ENCODE measurements at regions not wholly inside any gene's neighbourhood (a gene's known extent, or its start where the extent isn't known, plus 50 kb on each side); places are given as distances from the start of the nearest gene placed in this dataset.

DNA sequence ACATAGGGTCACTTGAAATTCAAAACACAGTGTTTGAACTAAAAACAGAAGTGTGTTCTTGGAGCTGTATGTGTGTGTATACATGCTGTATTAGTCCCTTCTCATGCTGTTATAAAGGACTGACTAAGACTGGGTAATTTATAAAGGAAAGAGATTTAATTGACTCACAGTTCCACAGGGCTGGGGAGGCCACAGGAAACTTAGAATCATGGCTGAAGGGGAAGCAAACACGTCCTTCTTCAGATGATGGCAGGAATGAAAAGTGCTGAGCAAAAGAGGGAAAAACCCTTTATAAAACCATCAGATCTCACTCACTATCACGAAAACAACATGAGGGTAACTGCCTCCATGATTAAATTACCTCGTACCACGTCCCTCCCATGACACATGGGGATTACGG is 224.1 kb downstream of the BCAT1 start:
- DNase-seq: no peak

DNA sequence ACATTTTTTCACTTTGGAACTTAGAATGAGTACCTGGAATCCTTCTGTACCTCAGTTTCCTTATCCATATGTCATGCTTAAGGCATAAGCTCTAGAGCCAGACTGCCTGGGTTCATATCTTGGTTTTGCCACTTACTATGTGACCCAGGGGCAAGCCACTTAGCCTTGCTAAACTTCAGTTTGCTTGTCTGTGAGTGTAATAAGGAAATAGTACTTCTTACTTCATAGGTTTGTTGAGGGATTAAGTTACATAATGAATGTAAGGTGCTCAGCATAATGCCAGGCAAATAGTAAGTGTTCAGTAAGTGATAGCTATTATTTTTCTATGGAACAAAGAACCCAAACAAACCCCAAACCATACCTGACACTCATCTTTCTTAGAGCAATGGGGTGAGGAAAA is 225.1 kb downstream of the BCAT1 start:
- DNase-seq: no peak

- DNase-seq: no peak
Measured at GRCh38 chr12:24721191-24721590, 227.7 kb downstream of the BCAT1 start.

DNA sequence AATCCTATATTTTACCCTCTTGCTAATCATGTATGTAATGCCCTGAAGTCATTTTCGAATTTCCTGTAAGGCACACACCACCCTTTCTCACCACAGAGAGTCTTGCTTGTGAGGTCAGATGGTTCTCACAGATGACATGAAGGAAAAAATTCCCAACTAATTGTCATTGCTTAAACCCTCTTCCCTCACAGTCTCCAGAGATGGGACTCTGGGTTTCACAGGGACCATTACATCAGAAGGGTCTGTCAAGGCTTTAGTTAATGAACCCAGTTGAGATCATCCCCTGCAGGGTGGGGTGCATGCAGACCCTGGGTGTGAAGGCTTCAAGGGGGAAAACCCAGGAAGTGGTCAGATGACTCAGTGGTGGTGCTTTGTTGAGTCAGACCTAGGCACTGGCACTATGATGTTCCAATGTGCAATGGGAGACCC is 229.6 kb downstream of the BCAT1 start:
- no peak for DNase-seq

- no peak for DNase-seq
Measured at GRCh38 chr12:24718617-24719016, 230.3 kb downstream of the BCAT1 start.

DNA sequence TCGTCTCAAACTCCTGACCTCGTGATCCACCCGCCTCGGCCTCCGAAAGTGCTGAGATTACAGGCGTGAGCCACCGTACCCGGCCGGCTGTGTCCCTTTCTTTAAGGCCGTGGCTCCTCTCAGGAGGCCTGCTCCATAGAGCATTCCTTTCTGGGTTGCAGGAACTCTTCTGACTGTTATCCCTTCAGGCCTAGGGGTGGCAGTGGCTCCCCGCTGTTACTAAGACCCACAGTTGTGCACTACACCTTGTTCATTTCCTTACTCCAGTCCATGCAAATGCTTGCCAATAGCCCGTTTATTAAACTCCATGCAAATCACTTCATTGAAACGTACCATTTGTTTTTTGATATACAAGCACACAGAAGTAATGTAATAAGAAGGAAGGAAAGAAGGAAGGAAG is 234.7 kb downstream of the BCAT1 start:
- DNase-seq: no peak

GRCh38 chr12:24711056-24712008 is 237.6 kb downstream of the BCAT1 start:
- no peak for DNase-seq

DNA sequence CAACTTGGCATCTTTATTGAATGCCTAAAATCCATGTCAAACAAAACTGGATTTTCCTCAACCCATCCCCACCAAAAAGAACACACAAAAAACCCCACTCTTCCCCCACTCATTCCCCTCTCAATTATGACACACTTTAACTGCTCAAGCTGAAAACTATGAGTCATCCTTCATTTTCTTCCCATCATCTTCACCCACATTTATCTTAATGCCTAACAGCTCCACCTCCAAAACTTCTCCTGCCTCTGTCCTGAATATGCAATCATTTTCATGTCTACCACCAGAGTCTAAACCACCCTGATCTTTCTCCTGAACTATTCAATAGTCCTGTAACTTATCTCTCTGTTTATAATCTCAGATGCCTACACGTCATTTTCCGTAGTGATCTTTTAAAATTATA is 239.7 kb downstream of the BCAT1 start:
- no peak for DNase-seq

GRCh38 chr12:24708718-24709117 is 240.2 kb downstream of the BCAT1 start:
- DNase-seq: no peak

DNA sequence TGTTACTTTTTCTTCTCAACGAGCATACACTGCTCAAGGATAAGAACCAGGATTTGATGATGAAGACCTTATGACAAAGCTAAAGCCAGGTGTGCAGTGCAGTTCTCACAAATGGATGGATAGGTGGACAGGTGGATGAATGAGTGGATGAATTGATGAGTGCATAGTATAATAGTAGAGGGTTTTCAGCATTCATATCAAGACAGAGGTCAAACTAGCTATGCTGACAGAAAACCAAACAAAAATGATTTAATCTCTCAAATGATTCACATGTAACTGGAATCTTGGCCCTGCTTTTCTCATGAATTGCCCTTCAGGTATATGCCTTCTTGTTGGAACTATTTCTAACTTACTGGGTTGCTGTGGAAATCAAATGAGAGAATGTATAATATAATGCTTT is 240.9 kb downstream of the BCAT1 start:
- no peak for DNase-seq

DNA sequence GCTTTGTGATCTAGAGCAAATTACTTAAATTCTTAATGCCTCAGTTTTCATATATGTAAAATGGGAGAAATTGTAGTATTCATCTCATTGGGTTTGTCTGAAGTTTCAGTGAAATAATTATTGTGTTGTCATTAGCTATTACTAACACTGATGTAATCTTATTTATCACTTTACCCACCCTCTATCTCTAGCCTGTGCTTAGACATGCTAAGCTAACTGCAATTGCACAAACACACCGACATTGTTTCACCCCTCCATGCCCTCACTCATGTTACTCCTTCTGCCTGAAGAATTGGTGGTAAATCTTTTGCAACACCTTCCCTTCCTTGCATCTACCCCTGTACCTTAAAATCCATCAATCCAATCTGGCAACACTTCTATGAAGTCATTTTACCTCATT is 241.6 kb downstream of the BCAT1 start:
- no peak for DNase-seq

DNA sequence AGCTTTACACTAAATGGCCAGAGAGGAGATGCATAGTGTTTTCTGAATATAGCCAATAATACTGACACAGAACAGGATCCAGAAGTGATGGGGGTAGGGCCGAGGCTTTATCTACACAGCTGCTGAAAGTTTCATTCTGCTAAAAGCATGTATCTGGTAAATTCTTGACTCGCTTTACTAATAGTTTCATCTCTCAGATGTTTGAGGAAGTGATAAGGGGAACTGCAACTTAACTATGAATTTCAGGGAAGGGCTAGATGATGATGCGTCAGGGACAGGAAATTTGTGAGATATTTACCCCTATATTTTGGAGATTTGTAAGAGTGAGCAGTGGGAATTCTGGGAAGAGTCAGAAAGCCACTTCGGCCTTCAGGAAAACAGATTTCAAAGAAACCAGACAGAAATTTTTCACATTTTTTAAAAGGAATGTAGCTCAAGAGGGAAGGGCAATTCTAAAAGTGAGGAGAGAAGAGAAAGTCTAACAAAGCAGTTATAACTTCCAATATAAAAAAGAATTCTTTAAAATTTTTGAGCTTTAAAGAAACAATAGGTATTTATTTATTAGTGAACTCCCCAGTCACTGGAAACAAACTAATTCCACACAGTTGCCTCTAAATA is 243.1 kb downstream of the BCAT1 start:
- no peak for DNase-seq

DNA sequence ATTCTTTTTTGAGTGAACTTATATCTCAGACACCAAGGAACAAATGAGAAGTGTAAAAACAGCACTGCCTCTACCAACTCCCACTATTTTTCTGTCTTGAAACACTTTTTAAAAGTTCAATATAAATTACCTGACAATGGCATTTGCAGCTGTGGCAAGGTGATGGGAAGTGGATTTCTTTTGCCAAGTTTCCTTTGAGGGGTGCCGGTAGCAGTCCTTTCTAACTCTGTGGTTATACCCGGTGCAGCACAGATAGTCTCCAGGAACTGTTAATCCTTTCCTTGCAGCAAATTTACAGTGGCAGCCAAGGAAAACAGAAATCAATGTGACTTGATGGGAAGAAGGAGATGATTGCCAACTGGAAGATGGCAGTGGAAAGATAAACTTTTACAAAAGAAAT is 243.7 kb downstream of the BCAT1 start:
- no peak for DNase-seq

DNA sequence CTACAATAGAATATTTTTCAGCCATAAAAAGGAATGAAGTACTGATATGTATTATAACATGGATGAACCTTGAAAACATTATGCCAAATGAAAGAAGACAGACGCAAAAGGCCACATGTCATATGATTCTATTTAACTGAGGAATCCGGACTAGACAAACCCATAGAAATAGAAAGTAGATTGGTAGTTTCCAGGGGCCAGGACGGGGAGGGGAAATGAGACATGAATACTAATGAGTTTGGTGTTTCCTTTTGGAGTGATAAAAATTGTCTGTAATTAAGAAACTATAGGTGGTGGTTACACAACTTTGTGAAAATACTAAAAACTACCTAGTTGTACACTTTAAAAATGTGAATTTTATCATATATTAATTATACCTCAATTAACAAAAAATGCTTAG is 247.6 kb downstream of the BCAT1 start:
- no peak for DNase-seq

DNA sequence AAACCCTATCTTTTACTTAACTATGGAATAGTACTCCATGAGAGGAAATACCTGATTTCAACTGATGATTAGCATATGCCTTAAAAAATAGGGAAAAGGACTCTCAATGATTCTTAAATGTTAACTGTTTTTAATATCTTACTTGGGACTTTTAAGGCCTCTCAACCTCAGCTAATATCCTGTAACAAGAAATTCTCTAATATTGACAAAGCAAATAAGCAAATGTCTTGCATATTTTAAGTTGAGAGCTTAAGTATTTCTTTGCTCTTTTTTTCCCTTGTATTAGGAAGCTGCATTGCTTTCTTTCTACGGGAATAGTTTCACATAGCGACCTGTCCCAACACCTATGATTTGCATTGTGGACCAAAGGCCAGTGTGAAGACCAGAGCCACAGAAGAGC is 249.9 kb downstream of the BCAT1 start:
- DNase-seq: no peak

DNA sequence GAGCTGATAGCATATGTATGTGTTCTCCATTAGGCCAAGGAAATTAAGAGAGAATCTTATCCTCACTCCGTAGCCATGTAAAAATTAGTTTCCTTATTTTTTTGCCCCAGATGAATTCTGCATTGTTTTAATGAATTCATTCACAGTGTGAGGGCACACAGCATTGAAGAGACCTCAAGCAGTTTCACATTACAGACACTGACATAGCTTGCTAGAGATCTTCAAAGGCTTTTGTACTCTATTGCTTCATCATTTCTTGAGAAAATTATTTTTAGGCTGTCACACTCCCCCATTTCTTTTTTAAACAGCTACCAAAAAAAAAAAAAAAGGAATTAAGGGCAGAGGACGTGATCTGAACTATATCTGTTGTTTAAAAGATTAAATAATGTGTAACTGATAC is 251.1 kb downstream of the BCAT1 start:
- no peak for DNase-seq

GRCh38 chr12:24697295-24697694 is 251.6 kb downstream of the BCAT1 start:
- DNase-seq: no peak

DNA sequence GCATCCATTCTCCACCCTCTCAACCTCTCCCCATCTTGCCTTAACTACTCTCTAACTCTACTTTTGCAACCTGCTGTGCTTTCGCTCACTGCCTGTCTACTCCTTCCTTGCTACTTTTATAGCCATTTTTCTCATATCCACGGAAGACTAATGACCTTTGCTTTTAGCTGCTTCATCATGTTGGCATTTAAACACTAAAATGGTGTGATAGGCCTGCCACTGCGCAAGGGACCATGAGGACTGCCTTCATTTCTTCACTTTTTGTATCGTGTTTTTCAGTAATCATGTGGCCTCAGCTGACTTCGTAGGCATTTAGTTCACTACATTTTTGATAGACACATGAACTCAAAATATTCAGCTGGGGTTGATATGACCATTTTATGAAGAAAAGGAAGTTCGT is 252.1 kb downstream of the BCAT1 start:
- no peak for DNase-seq

GRCh38 chr12:24695657-24696329 is 253.1 kb downstream of the BCAT1 start:
- no peak for DNase-seq

DNA sequence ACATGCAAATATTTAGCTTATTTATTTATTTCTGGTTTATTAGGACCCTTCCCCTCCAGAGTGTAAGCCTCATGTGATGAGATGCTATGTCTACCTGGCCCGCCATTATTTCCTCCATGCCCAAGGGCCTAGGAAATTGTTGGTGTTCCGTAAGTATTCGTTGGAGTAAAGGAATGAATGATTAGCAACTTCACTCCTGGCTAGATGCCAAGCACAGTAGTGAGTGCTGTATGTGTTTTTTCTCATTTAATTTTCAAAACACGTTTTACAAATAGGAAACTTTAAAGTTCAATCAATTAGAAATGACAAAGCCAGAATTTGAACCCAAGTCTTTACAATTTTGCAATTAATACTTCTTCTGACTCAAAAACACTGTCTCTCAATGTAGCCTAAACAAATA is 253.8 kb downstream of the BCAT1 start:
- no peak for DNase-seq

DNA sequence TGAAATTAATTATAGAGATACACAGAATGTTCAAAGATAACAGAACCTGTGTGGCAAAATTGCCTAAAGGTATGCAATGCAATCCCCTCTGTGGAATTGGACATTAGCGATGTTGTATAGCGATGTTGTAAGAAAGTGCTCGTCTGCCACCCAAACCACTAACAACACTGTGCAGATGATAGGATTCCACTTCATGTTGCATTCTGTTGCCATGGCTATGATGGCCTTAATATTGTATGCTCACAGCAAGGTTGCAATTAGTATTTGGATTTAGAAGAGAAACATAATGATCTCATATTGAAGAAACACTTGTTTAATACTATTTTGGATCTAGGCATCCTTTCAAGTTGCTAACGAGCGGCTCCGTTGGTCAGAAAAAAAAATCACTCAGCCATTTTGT is 260.3 kb downstream of the BCAT1 start:
- DNase-seq: no peak

DNA sequence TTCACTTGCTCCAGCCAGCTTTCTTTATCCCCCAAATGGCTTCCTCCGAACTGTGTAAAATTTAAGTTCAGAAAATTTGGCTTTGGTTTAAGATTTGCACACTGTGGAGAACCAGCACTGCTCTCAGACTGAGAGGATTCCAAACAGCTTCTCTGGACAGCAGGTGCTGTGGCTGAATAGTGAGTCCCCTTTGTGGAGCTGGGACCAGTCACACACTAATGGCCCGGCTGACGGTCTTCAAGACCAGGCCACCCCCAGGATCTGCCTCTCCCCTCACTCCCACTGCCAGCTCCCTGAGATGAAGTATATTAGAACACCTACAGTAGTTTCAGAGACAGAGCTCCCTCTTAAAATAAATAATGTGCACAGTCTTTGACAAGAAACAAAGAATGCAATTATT is 267.3 kb downstream of the BCAT1 start:
- DNase-seq: no peak

- DNase-seq: no peak
Measured at GRCh38 chr12:24679126-24679525, 269.8 kb downstream of the BCAT1 start.
